NCI-H128 (cell line): ENCODE measurements at regions not wholly inside any gene's neighbourhood (a gene's known extent, or its start where the extent isn't known, plus 50 kb on each side); places are given as distances from the start of the nearest gene placed in this dataset.

ENCODE experiments used
- DNase-seq: peaks from one replicate; lab custom pipeline; 2025; ENCODE audit not compliant: unreplicated experiment; lab: John Stamatoyannopoulos, UW

GRCh38 chr20:37598575-37599342 is 71.1 kb upstream of the BLCAP start:
- DNase-seq = no peak

- no peak for DNase-seq
Measured at GRCh38 chr20:37598100-37598543, 70.4 kb upstream of the BLCAP start.

- no peak for DNase-seq
Measured at GRCh38 chr20:37596890-37597536, 69.3 kb upstream of the BLCAP start.

- no peak for DNase-seq
Measured at GRCh38 chr20:37596168-37596567, 68.5 kb upstream of the BLCAP start.

GRCh38 chr20:37593710-37594109 is 66.0 kb upstream of the BLCAP start:
- DNase-seq = no peak

- no peak for DNase-seq
Measured at GRCh38 chr20:37590938-37591490, 63.3 kb upstream of the BLCAP start.

GRCh38 chr20:37586078-37586477 is 58.4 kb upstream of the BLCAP start:
- DNase-seq = no peak

GRCh38 chr20:37584238-37584807 is 56.6 kb upstream of the BLCAP start:
- no peak for DNase-seq

GRCh38 chr20:37581246-37581645 is 53.6 kb upstream of the BLCAP start:
- no peak for DNase-seq

GRCh38 chr20:37580069-37580468 is 52.4 kb upstream of the BLCAP start:
- DNase-seq = no peak

- no peak for DNase-seq
Measured at GRCh38 chr20:37579106-37579505, 51.4 kb upstream of the BLCAP start.

- DNase-seq = no peak
Measured at GRCh38 chr20:37577981-37578380, 50.3 kb upstream of the BLCAP start.
